ENCODE measurements at regions not wholly inside any gene's neighbourhood (a gene's known extent, or its start where the extent isn't known, plus 50 kb on each side); places are given as distances from the start of the nearest gene placed in this dataset.

DNA sequence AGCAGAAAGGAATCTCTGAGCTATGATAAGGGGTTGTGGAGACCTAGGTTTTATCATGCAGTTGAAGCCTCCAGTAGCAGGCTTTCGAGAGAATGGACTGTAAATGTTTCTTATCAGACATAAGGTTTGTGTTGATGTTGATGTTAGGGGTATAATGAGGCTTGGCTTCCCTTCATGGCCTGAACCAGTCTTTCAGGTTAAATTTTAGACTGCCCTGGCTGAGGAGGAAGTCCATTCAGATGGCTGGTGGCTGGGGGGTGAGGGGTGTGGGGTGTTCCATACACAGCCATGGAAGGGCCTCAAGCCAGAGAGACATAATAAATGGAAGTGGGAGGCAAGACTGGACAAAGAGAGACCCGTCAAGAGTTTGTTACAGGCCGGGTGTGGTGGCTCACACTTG lies 65.1 kb downstream of the IRF2BPL start:
- TF ChIP-seq GATA3 (IDR thresholded peaks at IDR 0.05; ENCODE audit: low read depth, low read length): no peak
- TF ChIP-seq GATA2 (IDR thresholded peaks at IDR 0.05; ENCODE audit: low read depth, low read length): no peak
